ENCODE measurements at regions not wholly inside any gene's neighbourhood (a gene's known extent, or its start where the extent isn't known, plus 50 kb on each side); places are given as distances from the start of the nearest gene placed in this dataset.
"Not testable (repeated sequence)": the region's sequence is repeated elsewhere in the genome, so short reads cannot be mapped to it uniquely, and the experiment has no call there.

GRCh38 chr14:44756554-44756953, 205.2 kb downstream of the KLHL28 start:
- no peak for TF ChIP-seq CTCF (IDR thresholded peaks at IDR 0.05; ENCODE audit: low read depth, low read length)

GRCh38 chr14:44745371-44745770, 216.4 kb downstream of the KLHL28 start:
- no peak for TF ChIP-seq CTCF (IDR thresholded peaks at IDR 0.05; ENCODE audit: low read depth, low read length)
- H3K4me3 ChIP-seq (ENCODE audit: low read depth, low read length), result no peak overlapping the region

More at GRCh38 chr14:44756554-44756953, 205.2 kb downstream of the KLHL28 start:
- no peak overlapping the region for H3K4me3 ChIP-seq (ENCODE audit: low read depth, low read length)

GRCh38 chr14:44742202-44742601, 219.5 kb downstream of the KLHL28 start:
- TF ChIP-seq CTCF (IDR thresholded peaks at IDR 0.05; ENCODE audit: low read depth, low read length), result no peak
- H3K4me3 ChIP-seq (ENCODE audit: low read depth, low read length), result no peak overlapping the region

GRCh38 chr14:44741431-44741830, 220.3 kb downstream of the KLHL28 start:
- H3K4me3 ChIP-seq (ENCODE audit: low read depth, low read length), result no peak overlapping the region
- no peak for TF ChIP-seq CTCF (IDR thresholded peaks at IDR 0.05; ENCODE audit: low read depth, low read length)

GRCh38 chr14:44736326-44736725, 225.4 kb downstream of the KLHL28 start:
- no peak for TF ChIP-seq CTCF (IDR thresholded peaks at IDR 0.05; ENCODE audit: low read depth, low read length)
- H3K4me3 ChIP-seq (ENCODE audit: low read depth, low read length), result no peak overlapping the region

GRCh38 chr14:44732144-44732543, 225.1 kb upstream of the FSCB start:
- TF ChIP-seq CTCF (IDR thresholded peaks at IDR 0.05; ENCODE audit: low read depth, low read length), result no peak
- H3K4me3 ChIP-seq (ENCODE audit: low read depth, low read length), result no peak overlapping the region

GRCh38 chr14:44730860-44731259, 223.8 kb upstream of the FSCB start:
- no peak for TF ChIP-seq CTCF (IDR thresholded peaks at IDR 0.05; ENCODE audit: low read depth, low read length)

GRCh38 chr14:44721395-44721794, 214.3 kb upstream of the FSCB start:
- H3K4me3 ChIP-seq (ENCODE audit: low read depth, low read length), result not testable (repeated sequence)

More at GRCh38 chr14:44730860-44731259, 223.8 kb upstream of the FSCB start:
- H3K4me3 ChIP-seq (ENCODE audit: low read depth, low read length), result no peak overlapping the region
